Neural cell (in vitro differentiated cells): ENCODE measurements at regions not wholly inside any gene's neighbourhood (a gene's known extent, or its start where the extent isn't known, plus 50 kb on each side); places are given as distances from the start of the nearest gene placed in this dataset.

Source experiments
- CTCF ChIP-seq: fragments of 450-650 bp; IDR thresholded peaks from 2 replicates; pipeline ENCODE4 v1.5.1; 2014; ENCODE audit warnings: antibody characterized with exemption, mild to moderate bottlenecking, moderate library complexity; ENCODE audit not compliant: poor library complexity, severe bottlenecking
- EP300 ChIP-seq: fragments of 450-650 bp; conservative IDR thresholded peaks from 2 replicates; pipeline ENCODE4 v1.6.1; 2014; ENCODE audit warnings: antibody characterized with exemption, mild to moderate bottlenecking, moderate library complexity; ENCODE audit not compliant: poor library complexity, severe bottlenecking
- EZH2 ChIP-seq: fragments of 200-600, 300-800 bp; shearing (Covaris generic), sonication (generic); IDR thresholded peaks from 2 replicates; pipeline ENCODE4 v1.6.1; 2014; ENCODE audit warnings: antibody characterized with exemption, low read length, borderline replicate concordance, mild to moderate bottlenecking; ENCODE audit not compliant: insufficient read depth, poor library complexity, severe bottlenecking

- TF ChIP-seq CTCF (no peak), EP300 (no peak), EZH2 (no peak)
Measured at GRCh38 chr2:18262601-18263000, 297.9 kb downstream of the RDH14 start.
